GM12878 (cell line): ENCODE measurements at regions not wholly inside any gene's neighbourhood (a gene's known extent, or its start where the extent isn't known, plus 50 kb on each side); places are given as distances from the start of the nearest gene placed in this dataset.

Source experiments
- ESRRA ChIP-seq: IDR thresholded peaks from 2 replicates; pipeline ENCODE4 v1.6.1; 2012; ENCODE audit warnings: mild to moderate bottlenecking, low read length, improper control_type of control experiment
- EZH2 ChIP-seq: IDR thresholded peaks from 2 replicates; pipeline ENCODE4 v1.6.1; 2012; ENCODE audit warnings: low read depth, mild to moderate bottlenecking, control low read depth, inconsistent platforms, low read length, borderline replicate concordance; ENCODE audit not compliant: control insufficient read depth
- GATAD2B ChIP-seq: fragments of 450-650 bp; conservative IDR thresholded peaks from 2 replicates; pipeline ENCODE4 v1.6.1; 2017; ENCODE audit warnings: low read depth, mild to moderate bottlenecking, moderate library complexity
- LARP7 ChIP-seq: fragments of 450-650 bp; IDR thresholded peaks from 2 replicates; pipeline ENCODE4 v1.6.1; 2017; ENCODE audit warnings: mild to moderate bottlenecking
- PAX8 ChIP-seq: fragments of 450-650 bp; IDR thresholded peaks from 2 replicates; pipeline ENCODE4 v1.6.1; 2017; ENCODE audit warnings: mild to moderate bottlenecking, moderate library complexity
- SPI1 ChIP-seq: IDR thresholded peaks from 2 replicates; pipeline ENCODE4 v1.6.1; 2011; ENCODE audit warnings: low read depth, mild to moderate bottlenecking, low read length, moderate library complexity, borderline replicate concordance; ENCODE audit not compliant: insufficient read depth
- TF ChIP-seq, protein P1 (sequence below), 3 experiments: IDR thresholded peaks in 2 of 3; conservative IDR thresholded peaks in 1 of 3; 2 replicates each; pipeline ENCODE4 v1.5.1; 2011; ENCODE audit warnings: low read depth in 3 of 3, low read length in 3 of 3, mild to moderate bottlenecking in 3 of 3, control low read depth in 2 of 3, moderate library complexity in 2 of 3, inconsistent platforms in 1 of 3, mixed read lengths in 1 of 3; ENCODE audit not compliant: control insufficient read depth in 2 of 3, insufficient read depth in 1 of 3; ENCODE audit errors: extremely low read depth in 1 of 3

DNA sequence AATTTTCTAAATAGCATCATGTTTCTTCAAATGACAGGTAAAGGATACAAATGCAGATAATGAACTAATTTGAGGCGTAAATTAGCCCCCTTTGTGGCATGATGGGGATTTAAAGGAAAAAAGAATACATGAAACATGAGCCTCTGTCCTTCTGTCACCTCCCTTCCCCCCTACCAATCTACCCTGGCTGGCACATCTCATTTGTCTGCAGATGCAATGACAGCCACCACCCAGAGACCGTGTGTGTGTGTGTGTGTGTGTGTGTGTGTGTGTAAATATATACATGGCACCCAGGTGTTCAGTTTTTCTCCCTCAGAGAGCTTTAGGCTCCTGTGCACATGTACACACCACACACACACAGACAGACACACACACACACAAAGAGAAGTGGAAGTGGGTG is 451.1 kb downstream of the RWDD3 start:
- no peak for TF ChIP-seq EZH2
- no peak for TF ChIP-seq PAX8
- TF ChIP-seq, protein P1, sequence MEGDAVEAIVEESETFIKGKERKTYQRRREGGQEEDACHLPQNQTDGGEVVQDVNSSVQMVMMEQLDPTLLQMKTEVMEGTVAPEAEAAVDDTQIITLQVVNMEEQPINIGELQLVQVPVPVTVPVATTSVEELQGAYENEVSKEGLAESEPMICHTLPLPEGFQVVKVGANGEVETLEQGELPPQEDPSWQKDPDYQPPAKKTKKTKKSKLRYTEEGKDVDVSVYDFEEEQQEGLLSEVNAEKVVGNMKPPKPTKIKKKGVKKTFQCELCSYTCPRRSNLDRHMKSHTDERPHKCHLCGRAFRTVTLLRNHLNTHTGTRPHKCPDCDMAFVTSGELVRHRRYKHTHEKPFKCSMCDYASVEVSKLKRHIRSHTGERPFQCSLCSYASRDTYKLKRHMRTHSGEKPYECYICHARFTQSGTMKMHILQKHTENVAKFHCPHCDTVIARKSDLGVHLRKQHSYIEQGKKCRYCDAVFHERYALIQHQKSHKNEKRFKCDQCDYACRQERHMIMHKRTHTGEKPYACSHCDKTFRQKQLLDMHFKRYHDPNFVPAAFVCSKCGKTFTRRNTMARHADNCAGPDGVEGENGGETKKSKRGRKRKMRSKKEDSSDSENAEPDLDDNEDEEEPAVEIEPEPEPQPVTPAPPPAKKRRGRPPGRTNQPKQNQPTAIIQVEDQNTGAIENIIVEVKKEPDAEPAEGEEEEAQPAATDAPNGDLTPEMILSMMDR (IDR thresholded peaks at IDR 0.05 in 2 of 3, conservative IDR thresholded peaks at IDR 0.05 in 1 of 3; ENCODE audit: control insufficient read depth in 2 of 3, extremely low read depth in 1 of 3, insufficient read depth in 1 of 3, low read depth in 3 of 3, low read length in 3 of 3): no peak
- TF ChIP-seq ESRRA: no peak
- TF ChIP-seq LARP7: no peak
- no peak for TF ChIP-seq GATAD2B
- no peak for TF ChIP-seq SPI1
